NCI-H146 treated with DMSO at 0.1 percent for 48 hours (cell line): ENCODE measurements at regions not wholly inside any gene's neighbourhood (a gene's known extent, or its start where the extent isn't known, plus 50 kb on each side); places are given as distances from the start of the nearest gene placed in this dataset.
A peak's percentile ranks its signal among the peaks of the same experiment; 100 is the strongest.

Experiments
- DNase-seq: peaks from one replicate; lab custom pipeline; 2025; ENCODE audit not compliant: unreplicated experiment; lab: John Stamatoyannopoulos, UW

DNA sequence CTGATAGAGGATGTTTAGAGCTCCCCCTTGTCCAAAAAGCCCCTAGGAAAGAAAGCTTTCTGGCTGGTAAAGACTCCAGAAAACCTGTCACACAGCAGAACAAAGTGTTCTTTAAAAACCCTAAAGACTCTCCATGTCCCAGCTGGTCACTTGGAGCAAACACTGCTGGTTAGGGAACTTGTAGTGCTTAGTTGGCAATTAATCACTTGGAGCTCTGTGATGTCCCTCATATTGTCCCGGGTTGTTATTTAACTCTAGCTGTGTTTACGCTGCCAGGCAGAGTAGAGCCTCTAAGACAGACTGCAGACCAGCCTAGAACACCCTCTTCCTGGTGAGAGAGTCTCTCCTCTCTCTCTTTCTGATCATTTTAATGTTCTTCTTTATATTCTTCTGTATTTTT lies 267.3 kb downstream of the BCOR start:
- no peak for DNase-seq

DNA sequence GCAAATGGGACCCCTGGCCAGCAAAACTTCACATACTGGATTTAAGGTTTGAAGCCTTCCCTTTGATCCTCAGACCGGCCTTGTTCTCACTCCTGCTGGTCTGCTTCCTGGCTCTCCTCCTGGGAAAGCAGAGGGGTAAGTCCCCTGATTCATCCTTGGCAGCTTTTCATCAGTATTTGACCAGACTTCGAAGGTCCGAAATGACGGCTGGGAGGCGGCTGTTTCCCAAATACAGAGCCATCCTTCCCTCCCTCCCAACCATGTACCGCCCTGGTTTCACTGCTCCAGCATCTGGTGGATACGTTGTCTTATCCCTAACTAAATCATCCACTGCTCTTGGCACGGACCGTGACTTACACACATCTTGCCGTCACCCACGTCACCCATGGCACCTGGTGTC lies 265.5 kb downstream of the BCOR start:
- DNase-seq = no peak

DNA sequence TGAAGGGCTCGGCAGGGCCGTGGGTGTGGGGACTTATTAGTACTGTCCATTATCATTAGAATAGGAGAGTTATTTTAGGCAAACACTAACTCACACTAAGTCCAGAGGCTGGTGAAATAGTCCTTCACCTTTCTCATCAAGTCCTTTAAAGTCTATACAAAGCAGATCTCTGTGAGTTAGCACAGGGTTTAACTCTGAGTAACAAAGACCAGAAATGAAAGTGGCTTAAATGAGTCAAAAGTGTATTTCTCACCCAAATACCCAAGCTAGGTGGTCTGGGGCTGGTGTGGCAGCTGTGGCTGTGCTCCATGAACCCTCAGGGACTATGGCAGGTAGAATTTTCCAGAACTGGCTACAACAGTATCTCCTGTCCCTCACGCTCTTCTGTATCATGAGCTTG lies 263.2 kb downstream of the BCOR start:
- no peak for DNase-seq

DNA sequence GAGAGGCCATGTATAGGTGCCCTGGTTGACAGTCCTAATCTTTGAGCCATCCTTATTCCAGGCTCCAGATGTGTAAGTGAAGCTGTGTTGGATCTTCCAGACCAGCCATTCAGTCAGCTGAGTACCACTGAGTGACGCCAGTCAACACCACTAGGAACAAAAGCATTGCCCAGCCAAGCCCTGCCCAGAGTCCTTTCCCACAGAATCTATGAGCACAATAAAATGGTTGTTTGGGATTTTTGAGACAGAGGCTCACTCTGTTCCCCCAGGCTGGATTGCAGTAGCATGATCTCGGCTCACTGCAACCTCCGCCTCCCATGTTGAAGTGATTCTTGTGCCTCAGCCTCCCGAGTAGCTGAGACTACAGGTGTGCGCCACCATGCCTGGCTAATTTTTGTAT lies 262.5 kb downstream of the BCOR start:
- no peak for DNase-seq

DNA sequence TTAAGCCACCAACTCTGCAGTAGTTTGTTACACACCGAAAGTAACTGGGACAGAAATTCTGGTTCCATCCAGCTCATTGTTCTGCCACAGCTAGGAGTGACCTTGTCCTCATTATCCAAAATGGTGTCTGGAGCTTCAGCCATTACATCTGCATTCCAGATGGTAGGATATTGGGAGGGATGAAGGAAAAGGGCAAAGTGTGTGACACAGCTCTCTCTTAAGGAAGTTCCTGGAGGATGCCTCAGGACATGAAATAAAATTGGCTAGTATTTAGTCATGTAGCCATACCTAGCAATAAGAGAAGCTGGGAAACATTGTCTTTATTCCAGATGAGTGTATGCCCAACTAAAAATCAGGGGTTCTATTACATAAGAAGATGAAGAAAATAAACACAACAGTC lies 262.0 kb downstream of the BCOR start:
- no peak for DNase-seq

DNA sequence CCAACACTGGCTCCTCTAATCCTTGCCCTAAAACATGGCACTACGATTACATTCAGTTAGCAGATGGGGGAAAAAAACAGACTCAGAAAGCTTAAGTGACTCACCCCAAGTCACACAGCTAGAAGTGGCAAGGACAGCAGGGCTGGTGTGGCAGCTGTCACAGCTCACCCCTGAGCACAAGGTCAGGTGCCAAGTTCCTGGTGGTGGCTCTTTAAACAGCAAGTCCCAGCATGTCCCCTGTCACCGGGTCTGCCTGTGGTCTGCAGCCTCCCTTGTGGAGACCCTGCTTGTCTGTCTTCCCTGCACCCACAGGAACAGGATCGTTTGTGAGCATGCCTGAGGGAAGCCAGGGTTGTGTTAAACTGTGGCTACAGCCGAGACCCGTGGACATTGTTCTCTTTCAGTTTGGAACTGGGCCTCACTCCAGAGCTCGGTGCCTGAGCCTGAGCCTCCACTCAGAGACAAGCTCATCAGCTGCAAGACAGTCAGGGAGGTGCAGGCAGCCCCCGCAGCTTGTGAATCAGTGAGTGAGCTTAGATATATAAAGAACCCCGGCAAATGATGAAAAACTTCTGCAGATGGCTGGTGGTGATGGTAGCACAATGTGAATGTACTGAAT lies 260.8 kb downstream of the BCOR start:
- DNase-seq = no peak

DNA sequence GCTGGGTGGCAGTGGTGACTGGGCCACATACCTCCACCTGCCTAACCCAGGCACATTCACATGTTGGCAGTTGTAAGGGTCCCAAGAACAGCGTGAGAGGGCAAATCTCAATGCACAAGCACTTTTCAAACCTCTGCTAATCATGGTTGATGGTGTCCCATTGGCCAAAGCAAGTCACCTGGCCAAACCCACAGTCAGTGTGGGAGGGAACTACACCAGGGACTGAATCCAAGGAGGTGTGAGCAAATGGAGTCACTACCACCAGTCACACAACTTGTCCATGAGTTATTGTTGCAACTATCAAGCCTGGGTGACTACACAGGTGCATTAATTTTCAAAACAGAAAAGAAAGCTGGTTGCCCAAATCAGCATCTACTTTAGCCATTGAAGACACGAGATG lies 260.1 kb downstream of the BCOR start:
- DNase-seq = no peak

DNA sequence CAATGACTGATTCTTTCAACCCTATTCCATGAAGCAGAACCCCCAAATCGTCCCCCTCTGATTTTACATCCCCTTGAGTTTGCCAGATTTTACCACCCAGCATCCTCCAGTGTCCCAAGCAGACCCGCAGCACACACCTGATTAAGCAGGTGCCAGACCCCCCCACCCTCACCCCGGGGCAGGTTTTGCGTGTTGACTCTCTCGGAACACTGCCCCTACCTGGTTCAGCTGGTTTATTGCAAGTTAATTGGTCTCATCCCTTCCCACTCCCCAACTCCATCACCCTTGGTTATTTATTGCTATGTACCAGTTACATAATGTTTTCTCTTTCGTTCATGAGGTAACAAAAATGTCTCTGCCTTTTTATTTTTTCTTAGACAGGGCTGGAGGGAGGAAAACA lies 258.4 kb downstream of the BCOR start:
- DNase-seq = no peak

DNA sequence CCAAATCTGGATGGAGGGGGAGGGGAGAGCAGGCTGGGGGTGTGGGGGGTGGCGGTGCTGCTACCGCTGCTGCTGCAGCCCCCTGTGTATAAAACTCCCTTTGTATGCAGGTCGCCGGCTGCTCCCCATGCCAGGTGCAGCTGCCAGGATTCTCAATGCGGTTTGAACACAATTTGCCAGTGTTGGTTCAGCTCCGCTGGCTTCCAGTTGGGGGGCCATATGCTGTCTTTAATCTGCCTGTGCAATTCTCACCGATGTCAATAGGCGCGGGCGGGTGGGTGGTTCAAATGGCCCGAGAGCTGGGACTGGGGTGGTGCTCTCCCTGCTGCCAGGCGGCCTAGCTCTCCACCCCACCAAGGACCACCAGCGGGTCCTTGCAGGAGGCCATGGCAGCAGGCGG lies 257.6 kb downstream of the BCOR start:
- DNase-seq = peak; percentile 8

DNA sequence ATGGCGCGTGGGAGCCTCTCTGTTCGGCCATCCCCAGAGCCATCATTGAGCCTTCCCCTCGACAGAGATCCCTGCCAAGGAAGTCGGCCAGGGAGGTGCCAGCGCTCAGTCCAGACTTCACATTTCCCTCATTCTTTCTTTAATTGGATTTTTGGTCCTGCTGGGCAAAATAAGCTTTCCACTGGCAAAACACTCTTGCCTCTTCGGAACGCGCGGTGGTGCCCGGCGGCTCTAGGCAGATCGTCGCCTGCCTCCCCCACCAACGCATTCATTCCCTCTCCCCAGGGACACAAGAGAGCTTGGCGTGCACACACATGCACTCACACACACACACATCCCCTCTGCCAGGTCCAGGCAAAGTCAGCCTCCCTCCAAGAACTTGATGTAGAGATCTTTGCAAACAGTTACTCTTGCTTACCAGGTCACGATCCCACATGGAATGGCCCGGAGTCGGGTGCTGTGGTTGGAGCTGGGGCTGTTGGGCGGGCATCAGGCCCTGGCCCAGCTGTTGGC lies 257.1 kb downstream of the BCOR start:
- DNase-seq = no peak

DNA sequence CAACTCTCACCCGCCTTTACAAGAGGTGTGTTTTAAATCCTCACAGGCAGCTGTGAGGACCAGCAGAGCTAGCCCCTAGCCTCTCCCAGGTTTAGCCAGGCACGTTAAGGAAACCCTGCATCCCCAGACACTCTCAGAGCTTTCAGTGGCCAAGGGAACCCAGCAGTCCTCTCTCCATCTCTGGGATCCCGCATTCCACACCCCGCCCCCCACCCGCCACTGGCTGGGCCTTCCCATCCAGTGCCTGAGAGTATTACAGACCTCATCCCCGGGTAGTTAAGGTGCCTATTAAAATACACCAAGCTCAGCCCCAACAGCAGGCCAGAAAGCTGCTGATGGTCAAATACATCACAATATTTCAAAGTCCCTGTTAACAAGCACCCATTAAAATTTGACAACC lies 256.2 kb downstream of the BCOR start:
- no peak for DNase-seq

DNA sequence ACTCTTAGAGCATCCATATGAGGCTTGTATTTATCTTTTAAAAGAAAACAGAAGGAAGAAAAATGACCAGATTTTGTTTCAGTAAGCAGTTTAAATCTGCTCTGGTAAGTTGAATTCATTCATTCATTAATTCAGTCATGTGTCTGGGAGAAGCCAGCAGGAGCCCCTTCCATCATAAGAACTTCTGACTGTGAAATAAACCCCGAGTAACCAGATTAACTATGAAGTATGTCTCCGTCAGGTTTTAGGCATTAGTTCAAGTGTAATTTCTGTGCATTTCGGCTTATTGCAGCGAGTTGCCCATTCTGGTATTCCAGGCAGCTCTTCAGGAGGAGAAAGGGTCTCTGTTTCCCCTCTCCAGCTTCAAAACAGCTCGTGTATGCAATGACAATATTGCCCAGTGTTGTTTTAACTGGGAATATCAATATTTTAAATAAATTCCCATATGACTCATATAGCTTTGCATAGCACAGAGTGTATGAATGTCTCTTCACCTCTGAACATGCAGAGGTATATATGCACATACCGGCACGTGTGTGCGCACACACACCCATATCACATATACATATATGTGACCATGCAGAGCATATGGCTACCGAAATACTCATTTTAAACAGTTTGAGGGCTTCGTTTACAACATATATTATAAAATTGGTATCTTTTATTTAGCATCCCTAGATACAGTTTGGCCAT lies 255.3 kb downstream of the BCOR start:
- no peak for DNase-seq

DNA sequence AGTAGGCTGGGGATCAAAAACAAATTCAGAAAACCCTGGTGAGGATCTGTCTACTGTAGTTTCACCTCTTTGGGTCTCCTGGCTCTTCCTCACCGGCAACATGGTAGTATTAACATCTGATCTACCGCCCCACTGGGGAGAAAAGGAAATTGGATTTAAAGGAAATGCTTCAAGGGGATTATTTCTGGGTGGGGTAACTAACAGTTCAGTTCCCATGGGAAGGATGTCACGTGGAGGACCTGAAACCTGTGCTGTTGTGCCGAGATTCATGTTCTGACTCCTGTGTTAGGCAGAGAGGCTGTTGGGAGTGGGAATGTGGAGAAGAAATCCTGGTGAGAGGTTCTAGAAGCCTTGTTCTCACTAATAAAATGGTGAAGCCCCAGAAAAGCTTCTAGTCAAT lies 254.4 kb downstream of the BCOR start:
- no peak for DNase-seq

DNA sequence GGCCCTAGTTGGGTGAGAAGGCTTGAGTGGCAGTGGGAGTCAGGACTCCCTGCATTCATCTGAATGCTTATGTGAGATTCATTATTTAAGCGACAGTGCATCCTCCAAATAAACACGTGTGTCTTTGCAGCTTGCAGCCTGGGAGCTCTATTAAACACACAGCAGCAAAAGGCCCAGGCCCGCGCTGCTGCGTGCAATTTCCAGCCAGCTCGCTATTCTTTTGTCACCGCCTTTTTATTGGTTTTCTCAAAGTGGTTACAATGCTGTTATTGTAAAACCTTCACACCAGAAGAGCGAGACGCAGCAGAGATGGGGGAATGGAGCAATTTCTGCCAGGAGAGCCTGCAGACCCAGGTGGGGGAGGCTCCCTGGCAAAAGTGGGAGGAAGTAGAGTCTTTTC lies 252.5 kb downstream of the BCOR start:
- DNase-seq = no peak

DNA sequence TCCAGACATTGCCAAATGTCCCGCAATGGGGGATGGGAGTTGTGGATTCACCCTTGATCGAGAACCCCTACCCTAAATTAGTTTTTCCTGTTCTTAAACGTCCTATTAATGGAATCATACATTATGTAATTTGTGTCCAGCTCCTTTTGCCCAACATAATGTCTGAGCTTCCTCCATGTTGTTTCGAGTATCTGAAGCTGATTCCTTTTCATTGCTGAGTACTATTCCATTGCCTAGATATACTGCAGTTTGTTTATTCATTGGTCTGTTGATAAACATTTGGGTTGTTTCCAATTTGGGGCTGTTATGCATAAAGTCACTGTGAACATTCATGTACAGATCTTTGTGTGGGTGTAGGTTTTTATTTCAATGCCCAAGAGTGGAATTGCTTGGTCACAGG lies 251.3 kb downstream of the BCOR start:
- no peak for DNase-seq

DNA sequence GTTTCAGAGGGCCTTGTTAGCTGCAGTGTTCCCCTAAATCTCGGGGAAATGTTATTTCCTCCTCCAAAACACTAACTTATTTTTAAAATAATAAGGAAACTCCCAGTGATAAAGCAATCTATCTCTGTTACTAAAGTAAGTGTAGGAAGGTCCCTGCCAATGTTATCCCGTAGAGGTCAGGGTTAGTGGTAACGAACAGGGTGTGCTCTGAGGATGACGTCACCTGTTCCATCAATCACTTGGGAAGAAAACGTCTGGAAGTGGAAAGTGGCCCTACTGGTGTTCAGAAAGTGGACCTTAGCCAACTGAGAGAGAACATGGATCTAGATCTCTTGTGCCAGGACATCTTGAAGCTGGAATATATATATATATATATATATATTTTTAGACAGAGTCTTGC lies 249.5 kb downstream of the BCOR start:
- DNase-seq = no peak

DNA sequence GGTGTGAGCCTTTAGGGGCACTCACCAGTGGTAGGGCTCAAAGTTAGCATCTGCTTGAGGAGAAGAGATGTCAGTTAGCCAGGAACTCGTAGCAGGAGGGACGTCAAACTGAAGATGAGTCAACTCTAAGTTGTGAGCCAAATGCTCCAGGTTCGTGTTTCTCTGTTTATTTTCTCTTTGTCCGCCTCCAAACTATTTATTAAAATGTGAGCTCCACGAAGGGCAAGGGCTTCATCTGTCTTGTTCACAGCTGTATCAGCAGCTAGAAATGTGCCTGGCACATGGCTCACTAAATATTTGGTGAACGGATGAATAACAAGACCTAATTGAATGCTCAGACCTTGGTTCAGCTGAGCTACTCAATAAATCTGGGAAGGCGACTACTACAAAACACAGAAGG lies 248.9 kb downstream of the BCOR start:
- no peak for DNase-seq

DNA sequence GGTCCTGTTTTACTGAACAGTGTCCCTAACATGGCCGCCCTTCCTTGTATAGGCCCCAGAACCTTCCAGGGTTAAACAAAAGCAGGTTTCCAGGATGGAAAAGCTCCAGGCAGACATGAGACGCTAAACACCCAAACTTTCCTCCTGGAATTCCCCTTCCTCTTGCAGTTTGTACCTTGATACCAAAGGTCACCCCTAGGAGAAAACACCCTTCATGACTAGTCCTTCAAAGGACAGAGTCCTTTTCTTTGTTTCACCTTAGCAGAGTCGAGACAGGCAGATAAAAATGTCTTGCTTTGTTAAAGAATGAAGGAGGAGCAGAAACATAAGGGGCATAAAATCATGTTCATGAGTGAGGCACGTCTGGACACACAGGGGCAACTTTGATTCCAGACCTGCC lies 247.5 kb downstream of the BCOR start:
- DNase-seq = no peak

DNA sequence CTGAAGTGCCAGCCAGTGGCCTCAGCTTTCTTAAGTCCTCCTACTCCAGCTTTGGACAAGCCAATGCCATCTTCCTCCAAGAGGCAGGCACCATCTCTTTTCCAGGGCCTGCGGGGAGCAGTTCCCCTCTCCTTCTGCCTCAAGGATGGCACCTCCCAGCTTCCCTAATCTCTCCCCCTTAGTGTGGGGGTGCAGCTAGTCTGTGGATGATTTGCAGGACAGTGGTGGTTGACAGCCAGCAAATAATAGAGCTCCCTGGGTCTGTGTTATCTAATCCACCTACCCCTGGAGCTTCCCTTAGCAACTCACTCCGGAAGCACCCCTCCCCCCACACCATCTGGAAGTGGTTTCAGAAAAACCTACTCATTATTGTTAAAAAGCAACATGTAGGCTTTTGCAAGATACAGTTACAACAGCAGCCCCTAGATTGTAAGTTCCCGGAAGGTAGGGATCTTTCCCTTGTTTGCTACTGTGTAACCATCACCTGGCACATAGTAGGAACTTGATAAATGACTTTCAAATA lies 247.1 kb downstream of the BCOR start:
- DNase-seq = peak; percentile 9

DNA sequence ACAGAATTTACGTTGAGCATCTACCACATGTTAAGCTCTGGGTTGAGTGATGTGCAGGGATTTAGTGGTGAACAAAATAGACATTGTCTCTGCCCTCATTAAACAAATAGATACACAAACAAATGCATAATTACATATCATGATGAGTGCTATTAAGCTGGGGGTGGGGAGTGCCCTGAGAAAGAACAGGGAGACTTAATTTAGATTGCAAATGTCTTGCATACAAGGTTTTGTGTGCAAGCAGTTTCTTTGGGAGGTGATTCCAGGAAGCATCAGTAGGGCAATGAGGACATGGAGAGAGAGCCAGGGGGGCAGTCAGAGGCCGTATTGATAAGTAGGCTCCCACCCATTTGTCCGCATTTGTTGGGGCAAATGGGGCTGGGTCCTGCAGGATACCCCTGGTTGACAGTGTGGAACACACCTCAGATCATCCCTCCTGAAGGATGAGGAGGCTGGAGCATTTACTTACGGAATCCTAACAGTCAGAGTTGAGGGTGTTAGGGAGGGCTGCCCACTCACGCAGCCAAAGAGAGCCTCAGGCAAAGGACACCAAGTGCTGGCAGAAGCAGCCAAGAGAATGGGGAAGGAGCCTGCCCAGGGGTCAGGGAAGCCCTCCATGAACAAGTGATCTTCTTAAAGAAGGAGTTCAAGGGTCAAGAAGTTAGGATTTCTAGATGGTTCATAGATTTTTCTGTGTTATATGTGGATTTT lies 245.9 kb downstream of the BCOR start:
- DNase-seq = no peak

DNA sequence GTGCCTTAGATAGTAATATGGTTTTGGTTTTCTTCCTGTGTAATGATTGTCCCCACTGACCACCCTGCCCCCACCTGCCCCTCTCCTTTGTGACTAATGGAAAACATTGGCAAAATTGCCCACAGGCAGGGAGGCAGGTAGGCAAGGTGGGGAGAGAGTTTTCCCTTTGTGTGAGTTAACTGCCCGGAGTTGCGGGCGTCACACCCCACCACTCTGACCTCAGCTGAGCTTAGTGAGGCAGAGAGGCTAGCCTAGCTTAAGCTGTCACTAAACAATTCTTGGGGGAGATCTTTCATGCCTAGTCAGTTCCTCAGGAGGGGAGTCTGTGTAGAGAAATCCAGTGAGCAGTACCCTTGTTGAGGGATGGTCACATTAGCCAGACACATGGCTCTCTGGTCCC lies 245.3 kb downstream of the BCOR start:
- no peak for DNase-seq

DNA sequence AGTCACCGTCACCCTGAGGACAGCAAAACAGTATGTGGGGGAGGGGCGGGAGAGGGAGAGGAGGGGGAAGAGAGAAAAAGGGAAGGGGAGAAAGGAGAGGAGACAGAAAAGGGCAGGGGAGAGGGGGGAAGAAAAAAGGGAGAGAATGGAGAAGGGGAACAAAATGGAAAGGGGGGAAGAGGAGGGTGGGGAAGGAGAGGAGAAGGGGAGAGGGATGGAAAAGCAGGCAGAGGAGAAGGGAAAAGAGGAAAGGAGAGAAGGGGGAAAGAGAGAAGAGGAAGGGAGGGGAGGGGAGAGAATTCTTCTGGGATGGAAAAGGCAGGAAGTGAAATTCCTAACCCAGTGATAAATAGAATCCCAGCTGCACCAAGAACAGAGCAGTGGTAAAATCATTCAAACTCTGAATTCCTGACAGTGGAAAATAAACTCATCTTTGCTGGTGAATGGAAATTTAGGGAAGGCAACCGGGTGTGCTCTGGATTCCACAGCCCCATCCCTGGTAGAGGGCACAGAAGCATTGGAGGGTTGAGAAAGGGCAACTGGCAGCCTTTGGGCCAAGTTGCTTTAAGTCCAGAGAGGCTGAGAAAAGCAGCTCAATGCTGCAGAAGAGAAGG lies 244.2 kb downstream of the BCOR start:
- no peak for DNase-seq
